Inflammatory macrophage treated with lipopolysaccharide for 1 hour (primary cell): ENCODE measurements at regions not wholly inside any gene's neighbourhood (a gene's known extent, or its start where the extent isn't known, plus 50 kb on each side); places are given as distances from the start of the nearest gene placed in this dataset.

Source experiments
- DNase-seq, 2 donors: peaks; one replicate each; pipeline ENCODE4 v3.0.0-alpha.2; 2020 to 2022

DNA sequence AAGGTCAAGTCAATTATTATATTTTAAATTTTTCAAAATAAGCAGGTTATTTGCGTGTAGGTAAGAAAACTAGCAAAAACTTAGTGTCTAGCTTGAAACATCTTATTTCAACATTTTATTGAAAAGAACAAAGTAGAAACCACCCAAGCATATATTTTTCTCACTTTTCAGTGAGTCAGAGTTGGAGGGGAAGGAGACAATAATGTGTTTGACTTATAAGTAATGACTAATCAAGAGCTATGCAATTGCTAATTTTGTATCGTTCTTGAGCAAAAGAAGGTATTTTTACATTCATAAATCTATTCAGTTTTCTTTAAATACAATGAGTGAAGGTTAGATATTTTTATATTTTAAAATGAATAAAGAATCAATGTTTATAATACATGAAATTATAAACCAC is 54.4 kb upstream of the P2RY1 start:
- no peak for DNase-seq

DNA sequence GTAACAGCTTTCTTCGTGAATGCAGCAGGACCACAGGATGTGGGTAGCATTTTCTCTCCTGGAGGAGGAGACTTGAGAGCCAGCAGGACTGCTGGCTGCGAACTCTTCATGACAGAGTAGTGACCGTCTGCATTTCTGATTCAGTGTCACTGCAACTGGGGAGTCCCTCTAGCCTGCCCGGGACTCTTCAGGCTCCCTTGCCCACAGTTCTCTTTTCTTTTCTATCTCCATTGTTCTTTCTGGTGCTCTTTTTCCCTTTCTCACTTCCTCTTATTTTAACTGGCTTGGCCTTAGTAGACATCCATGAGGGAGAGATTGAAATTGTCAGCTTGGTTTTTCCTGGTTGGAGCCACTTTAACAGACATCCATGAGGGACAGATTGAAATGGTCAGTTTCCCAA is 49.9 kb upstream of the P2RY1 start:
- DNase-seq = no peak
